GM19351 (cell line): ENCODE measurements at regions not wholly inside any gene's neighbourhood (a gene's known extent, or its start where the extent isn't known, plus 50 kb on each side); places are given as distances from the start of the nearest gene placed in this dataset.
A peak's percentile ranks its signal among the peaks of the same experiment; 100 is the strongest.
"Not testable (repeated sequence)": the region's sequence is repeated elsewhere in the genome, so short reads cannot be mapped to it uniquely, and the experiment has no call there.

Source experiments
- ATAC-seq: cut with Tn5 transposase; IDR thresholded peaks from one replicate; pipeline ENCODE4 v1.9.1; 2021; ENCODE audit warnings: mild to moderate bottlenecking, moderate library complexity; ENCODE audit not compliant: unreplicated experiment

DNA sequence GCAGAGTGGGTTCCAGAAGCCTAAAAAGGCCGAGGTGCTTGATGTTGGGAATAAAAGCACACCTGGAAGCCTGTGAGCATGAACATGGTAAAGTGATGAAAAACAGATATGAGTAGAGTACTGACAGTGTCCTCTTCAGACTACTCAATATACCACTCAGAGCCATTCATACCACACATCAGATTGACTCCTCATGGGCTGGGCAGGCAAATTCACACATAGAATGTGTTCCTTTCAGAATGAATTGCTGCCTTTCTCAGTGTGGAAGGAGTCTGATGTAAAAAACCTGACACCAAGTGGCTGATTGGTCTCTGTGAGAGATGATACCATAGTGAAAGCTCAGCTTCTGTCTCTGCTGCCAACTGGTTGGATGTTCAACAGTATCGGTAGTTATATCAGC is 442.7 kb downstream of the RAPGEF2 start:
- peak; percentile 50 for ATAC-seq

- no peak for ATAC-seq
These were observed 444.9 kb downstream of the RAPGEF2 start for GRCh38 chr4:159547645-159548308.

DNA sequence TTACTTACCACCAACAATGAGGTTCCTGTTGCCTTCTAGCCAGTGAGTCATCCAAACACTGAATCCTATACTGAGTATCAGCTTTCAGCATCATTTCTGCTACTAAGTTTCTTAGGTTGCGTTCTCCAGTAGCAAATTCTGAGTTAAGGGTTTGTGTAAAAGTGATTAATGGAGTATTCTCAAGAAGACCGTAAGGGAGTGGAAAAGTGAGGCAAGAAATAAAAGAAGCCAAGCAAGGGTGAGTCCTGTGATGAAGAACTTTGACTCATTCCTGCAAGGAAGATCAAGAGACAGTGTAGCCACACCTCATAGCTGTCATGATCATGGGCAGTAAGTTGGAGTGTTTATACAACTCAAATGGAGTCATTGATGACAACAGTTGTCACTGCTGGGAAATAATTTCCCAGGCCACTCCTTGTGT is 446.2 kb downstream of the RAPGEF2 start:
- ATAC-seq: no peak

GRCh38 chr4:159551281-159551680 is 448.4 kb downstream of the RAPGEF2 start:
- ATAC-seq: no peak

GRCh38 chr4:159552979-159553768 is 450.3 kb downstream of the RAPGEF2 start:
- ATAC-seq: no peak

DNA sequence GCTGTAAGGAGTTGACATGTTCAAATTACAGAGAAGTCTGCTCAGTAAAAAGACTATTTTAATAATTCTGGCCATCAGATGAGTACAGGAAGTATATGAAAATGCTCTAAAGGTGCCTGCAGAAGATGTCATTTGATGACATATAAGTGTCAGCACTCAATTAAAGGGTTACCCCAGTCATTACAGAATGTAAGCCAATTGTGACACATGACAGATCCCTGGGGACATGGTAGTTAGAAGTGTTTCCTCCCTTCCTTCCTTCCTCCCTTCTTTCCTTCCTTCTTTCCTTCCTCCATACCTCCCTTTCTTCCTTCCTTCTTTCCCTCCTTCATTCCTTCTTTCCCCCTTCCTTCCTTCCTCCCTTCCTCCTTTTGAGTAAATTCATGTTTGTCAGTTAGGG is 453.0 kb downstream of the RAPGEF2 start:
- ATAC-seq: no peak

DNA sequence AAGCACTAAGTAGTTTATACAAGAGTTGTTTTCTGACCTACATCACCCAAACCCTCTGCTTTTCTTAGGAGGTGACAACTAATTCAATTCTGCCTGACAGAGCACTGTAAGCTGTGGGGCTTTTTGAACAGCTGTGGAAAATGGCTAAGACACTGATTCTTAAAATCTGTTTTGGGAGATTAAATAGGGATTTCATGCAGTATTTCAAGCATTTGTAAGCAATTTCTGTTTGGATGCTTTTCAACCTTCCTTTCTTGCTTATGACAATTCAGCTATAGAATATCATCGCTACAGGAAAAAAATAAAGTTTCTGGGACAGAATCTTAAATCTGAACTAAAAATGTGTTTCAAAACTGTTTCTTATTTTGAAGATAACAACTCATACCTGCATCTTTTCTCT is 459.5 kb downstream of the RAPGEF2 start:
- no peak for ATAC-seq

GRCh38 chr4:159563257-159563656 is 460.4 kb downstream of the RAPGEF2 start:
- no peak for ATAC-seq

- no peak for ATAC-seq
These were observed 461.7 kb downstream of the RAPGEF2 start for GRCh38 chr4:159564615-159565014.

GRCh38 chr4:159566786-159567185 is 463.9 kb downstream of the RAPGEF2 start:
- no peak for ATAC-seq

GRCh38 chr4:159577241-159577640 is 474.4 kb downstream of the RAPGEF2 start:
- no peak for ATAC-seq

DNA sequence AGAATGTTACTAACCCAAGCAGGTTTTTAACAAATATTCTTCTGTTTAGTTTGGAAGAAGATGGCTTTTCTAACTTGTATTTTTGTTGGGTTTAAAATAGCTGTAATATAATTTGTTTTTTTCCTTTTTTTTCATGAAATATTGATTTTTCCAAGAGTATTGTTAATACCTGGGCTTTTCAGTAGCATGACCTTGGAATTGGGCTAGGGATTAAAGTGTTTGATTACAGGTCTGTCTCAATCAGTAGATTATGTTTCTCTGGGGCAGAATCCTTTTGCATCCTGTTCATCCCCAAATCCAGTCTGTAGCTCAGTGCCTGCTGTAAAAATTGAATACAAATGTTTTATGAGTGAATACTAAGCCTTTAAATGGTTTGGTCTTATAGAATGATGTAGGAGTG is 479.8 kb downstream of the RAPGEF2 start:
- ATAC-seq: no peak

DNA sequence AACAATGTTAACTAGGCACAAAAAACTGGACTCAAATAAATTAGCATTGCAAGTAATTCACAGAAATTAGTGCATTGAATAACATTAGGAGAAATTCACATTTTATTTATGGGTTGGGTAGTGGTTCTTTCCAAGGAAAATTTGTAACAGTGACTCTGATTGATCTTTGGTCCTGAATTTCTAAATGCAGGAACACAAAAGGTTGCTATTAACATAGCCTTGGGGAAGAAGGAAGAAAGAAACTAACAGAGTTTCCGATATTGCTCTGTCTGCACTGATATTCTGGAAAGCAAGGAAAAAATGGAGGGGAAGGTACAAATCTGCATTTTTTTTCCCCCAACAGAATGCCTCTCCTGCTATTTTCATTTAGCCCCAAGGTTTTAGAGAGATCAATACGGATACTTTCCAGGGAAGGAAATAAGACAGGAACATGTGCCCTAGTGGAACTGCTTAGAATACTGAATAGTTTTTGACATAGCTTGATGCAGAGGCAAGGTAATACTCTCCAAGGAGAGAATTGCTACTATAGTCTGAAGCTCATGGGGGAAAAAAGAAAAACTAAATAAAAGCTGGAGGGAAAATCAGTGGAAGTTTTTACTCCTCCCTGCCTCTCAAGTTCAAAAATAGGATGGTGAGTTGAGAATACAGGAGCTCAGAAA is 490.1 kb downstream of the RAPGEF2 start:
- ATAC-seq: no peak

DNA sequence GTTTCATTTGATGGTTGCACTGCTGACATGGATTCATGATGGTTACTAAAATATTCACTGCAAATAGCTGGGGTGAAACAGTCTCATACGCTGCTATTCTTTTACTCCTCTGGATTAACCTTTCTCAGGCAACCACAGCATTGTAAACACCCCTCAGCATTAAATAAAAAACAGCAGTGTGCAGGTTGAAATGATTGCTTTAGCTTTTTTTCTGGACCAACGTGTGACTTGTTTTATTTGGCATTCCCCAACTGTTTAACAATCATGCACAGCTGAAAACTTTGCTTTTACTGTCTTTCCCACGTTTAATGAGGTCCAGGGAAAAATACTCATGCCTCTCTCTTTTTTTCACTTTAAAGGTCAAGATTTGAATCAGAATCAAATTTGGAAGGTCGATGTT is 490.8 kb downstream of the RAPGEF2 start:
- ATAC-seq: no peak

- ATAC-seq: no peak
These were observed 491.7 kb downstream of the RAPGEF2 start for GRCh38 chr4:159594576-159594975.

DNA sequence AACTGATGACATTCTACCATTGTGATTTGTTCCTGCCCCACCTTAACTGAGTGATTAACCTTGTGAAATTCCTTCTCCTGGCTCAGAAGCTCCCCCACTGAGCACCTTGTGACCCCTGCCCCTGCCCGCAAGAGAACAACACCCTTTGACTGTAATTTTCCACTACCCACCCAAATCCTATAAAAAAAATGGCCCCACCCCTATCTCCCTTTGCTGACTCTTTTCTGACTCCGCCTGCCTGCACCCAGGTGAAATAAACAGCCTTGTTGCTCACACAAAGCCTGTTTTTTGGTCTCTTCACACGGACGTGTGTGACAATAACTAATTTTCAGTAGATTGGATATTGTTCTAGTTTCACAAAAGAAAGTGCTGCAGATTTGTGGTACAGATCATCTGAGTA is 492.2 kb downstream of the RAPGEF2 start:
- not testable (repeated sequence) for ATAC-seq

DNA sequence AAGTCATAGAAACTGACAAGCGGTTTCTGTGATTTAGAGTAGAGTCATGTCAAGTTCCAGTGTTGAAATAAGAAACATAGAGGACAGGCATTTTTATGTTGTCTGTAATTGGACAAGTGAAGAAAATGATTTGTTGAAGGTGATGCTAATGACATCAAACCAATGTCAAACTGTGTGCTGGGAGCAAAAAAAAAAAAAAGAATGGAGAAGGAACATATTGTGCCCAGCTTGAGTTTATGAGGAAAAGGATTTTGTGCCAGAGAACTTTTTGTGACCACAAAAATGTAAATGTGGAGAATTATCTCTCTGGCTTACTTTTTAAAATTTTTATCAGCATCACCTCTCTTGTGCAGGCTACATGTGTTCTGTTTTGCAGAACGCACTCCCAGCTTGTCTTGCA is 495.7 kb downstream of the RAPGEF2 start:
- ATAC-seq: no peak

DNA sequence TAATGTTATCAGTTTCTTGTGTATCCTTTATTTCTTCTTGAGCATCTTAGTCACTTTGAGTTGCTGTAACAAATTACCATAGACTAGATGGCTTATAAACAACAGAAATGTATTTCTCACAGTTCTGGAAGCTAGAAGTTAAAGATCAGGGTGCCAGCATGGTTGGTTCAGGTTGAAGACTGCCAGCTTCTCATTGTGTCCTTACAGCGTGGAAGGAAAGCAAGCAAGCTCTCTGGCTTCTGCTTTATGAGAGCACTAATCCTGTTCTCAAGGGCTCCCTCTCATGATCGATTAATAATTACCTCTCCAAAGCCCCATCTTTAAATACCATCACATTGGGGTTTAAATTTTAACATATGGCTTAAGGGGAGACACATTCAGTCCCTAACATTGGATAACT is 497.2 kb downstream of the RAPGEF2 start:
- ATAC-seq: no peak

DNA sequence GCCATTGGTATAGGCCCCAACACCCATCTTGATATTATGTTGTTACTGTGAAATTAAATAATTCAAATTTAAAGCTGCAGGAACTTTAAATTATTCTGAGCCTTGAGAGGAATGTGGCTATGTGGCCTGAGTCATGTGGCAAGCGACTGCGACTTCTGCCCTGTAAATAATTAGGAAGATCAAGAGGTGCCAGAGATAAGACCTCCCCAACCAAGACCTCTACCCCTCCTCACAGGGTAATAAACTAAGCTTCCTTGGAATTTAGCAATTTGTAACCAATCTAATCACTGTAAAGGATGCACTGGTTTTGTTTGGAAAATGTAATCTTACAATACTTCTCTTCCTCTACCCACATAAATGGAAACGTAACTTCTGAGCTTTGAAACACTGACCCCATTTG is 501.9 kb downstream of the RAPGEF2 start:
- ATAC-seq: no peak

GRCh38 chr4:159606835-159607234 is 504.0 kb downstream of the RAPGEF2 start:
- no peak for ATAC-seq

GRCh38 chr4:159607809-159608208 is 504.9 kb downstream of the RAPGEF2 start:
- no peak for ATAC-seq

DNA sequence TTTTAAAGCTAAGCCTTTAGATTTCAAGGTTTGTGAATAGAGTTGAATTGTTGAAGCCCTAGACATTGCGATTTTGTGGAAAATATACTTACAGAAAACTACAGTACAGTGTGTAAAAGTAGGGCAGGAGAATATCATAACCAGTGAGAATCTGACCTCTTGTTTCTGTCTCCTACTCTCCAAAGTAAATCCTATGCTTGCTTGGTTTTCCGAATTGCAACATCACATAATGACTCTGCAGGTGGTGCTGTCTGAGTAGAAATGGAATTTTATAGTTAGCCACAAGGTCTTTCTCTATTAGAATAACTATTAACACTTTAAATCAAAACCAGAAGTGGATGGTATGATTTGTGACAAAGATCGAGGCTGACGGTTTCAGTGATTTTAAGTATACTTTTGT is 505.6 kb downstream of the RAPGEF2 start:
- no peak for ATAC-seq
